Left lung (tissue), 4 donors: ENCODE measurements at regions not wholly inside any gene's neighbourhood (a gene's known extent, or its start where the extent isn't known, plus 50 kb on each side); places are given as distances from the start of the nearest gene placed in this dataset.

Experiments
- ATAC-seq: fragments of 200-7000 bp; cut with Tn5 transposase; one replicate; pipeline ENCODE4 v1.9.1; 2020; ENCODE audit warnings: moderate library complexity
- DNase-seq, 4 donors: peaks; one replicate each; pipeline ENCODE4 v3.0.0-alpha.2; 2013 to 2020
- H3K27ac ChIP-seq, 2 donors: fragments of 200-600 bp; sonication (generic) in 1 of 2; one replicate each; pipeline versions ENCODE4 v1.5.0 to v1.8.0; 2020 to 2021
- H3K27me3 ChIP-seq, 2 donors: fragments of 200-600 bp; sonication (generic) in 1 of 2; one replicate each; pipeline versions ENCODE4 v1.5.0 to v1.8.0; 2020 to 2021
- H3K36me3 ChIP-seq, 2 donors: fragments of 200-600 bp; sonication (generic) in 1 of 2; one replicate each; pipeline versions ENCODE4 v1.5.0 to v1.8.0; 2020 to 2021
- H3K4me1 ChIP-seq, 2 donors: fragments of 200-600 bp; one replicate each; pipeline ENCODE4 v1.8.0; 2021
- H3K4me3 ChIP-seq, 2 donors: fragments of 200-600 bp; sonication (generic) in 1 of 2; one replicate each; pipeline versions ENCODE4 v1.5.0 to v1.8.0; 2020 to 2021; ENCODE audit warnings: mild to moderate bottlenecking in 1 of 2
- H3K9me3 ChIP-seq, 2 donors: fragments of 200-600 bp; sonication (generic) in 1 of 2; one replicate each; pipeline versions ENCODE4 v1.5.0 to v1.8.0; 2020 to 2021
- intact Hi-C, 2 donors: fragments of 100-400 bp; cut with DNase I; formaldehyde crosslinking; loops; one replicate each; pipeline versions ENCODE4 v1.11.2 to v1.14.2; 2022
- TF ChIP-seq, protein P1 (sequence below), 2 donors: fragments of 200-600 bp; sonication (generic) in 1 of 2; IDR thresholded peaks; one replicate each; pipeline versions ENCODE4 v1.5.0 to v1.8.0; 2021; ENCODE audit warnings: antibody characterized with exemption in 2 of 2
- donor health status: DM: no; HTN: yes; CAD: no.
- donor health status: DM: no; HTN: no; CAD: no.

DNA sequence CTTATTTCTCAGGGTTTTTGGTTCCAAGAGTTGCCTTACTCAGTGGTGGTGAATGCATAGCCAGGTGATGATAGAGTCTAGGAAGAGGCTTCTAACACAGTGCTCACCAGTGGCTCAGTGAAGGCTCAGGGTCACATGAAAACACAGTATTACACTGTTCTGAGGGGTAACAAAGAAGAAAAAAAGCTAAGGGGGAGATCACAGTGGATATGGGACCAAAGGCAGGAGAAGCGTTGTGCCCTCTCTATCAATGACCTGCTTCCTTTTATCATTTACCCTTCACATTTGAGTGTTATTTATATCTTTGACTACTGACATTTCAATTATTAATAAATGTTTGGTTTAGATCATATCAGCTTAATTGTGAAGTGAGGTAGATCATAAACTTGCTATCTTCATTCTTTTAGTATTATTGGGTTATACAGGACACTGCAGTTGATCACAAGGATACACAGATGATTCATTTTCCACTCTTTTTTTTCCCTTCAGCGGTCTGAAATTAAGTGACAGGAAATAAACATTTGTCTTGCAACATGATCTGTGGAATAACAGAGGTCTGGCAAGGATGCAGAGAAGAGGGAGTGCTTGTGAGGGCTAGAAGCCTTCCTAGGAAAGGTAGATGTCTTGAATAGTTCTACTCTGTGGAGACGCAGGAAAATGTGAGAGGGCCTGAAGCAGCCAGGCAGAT lies 171.7 kb downstream of the C3orf38 start:
- Histone ChIP-seq H3K4me1 (no peaks in the 10 kb centered on the region), H3K36me3 (no peaks in the 10 kb centered on the region), H3K9me3 (peaks cover 0 to 1% of the 10 kb centered on the region in 2 donors), H3K27me3 (no peaks in the 10 kb centered on the region), H3K27ac (no peak overlapping the region), H3K4me3 (no peak overlapping the region)
- TF ChIP-seq, protein P1, sequence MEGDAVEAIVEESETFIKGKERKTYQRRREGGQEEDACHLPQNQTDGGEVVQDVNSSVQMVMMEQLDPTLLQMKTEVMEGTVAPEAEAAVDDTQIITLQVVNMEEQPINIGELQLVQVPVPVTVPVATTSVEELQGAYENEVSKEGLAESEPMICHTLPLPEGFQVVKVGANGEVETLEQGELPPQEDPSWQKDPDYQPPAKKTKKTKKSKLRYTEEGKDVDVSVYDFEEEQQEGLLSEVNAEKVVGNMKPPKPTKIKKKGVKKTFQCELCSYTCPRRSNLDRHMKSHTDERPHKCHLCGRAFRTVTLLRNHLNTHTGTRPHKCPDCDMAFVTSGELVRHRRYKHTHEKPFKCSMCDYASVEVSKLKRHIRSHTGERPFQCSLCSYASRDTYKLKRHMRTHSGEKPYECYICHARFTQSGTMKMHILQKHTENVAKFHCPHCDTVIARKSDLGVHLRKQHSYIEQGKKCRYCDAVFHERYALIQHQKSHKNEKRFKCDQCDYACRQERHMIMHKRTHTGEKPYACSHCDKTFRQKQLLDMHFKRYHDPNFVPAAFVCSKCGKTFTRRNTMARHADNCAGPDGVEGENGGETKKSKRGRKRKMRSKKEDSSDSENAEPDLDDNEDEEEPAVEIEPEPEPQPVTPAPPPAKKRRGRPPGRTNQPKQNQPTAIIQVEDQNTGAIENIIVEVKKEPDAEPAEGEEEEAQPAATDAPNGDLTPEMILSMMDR (IDR thresholded peaks at IDR 0.05), result no peak
- ATAC-seq, result no peak
- intact Hi-C loops, result no loop called here
- DNase-seq, result no peak

DNA sequence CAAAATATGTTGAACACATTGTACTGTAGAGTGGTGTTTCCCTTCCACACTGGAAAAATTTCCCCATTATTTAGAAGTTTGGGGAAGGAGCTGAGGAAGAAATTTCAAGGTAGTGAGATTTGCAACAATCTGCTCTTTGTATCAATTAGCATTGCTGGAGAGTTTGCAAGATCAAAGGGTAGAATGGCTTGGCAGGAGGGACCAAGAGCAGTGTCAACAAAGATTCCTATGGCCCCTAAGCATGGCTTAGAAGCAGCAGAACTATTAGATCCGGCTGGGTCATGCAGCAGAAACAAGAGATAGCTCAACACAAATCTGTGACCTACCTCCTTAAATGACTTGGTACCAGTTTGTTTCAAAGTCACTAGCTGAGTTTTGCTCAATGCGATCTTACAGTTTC lies 175.0 kb downstream of the C3orf38 start:
- Histone ChIP-seq H3K4me1 (no peaks in the 10 kb centered on the region), H3K27ac (no peak overlapping the region), H3K4me3 (no peak overlapping the region), H3K36me3 (no peaks in the 10 kb centered on the region), H3K27me3 (no peaks in the 10 kb centered on the region), H3K9me3 (no peaks in the 10 kb centered on the region)
- intact Hi-C loops, result no loop called here
- DNase-seq (no peak), ATAC-seq (no peak)
- TF ChIP-seq, protein P1 (IDR thresholded peaks at IDR 0.05), result no peak

DNA sequence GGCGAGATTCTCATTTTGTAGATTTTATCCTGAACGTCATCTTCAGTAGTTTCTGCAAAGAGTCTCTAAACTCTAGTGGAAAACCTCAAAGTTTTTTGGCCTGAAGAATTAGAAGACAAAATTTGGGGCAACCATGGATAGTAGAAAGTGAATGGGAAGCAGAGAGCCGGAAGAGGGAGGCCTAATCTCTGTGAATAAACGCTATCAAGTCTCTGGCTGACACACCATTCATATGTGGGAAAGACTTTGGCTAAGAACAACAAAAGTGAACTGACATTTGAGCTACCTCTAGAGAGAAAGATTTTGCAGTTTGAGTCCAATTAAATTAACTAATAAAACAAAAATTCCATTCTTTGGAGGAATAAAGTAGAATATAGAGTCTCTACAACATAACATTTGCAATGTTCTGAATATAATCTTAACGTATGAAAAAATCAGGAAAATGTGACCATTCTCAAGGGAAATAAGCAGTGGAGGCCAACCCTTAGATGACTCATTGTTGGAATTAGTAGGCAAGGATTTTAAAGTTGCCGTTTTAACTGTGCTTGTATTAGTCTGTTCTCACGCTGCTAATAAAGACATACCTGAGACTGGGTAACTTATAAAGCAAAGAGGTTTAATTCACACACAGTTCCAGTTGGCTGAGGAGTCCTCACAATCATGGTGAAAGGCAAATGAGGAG lies 184.6 kb downstream of the C3orf38 start:
- Histone ChIP-seq H3K4me3 (no peak overlapping the region), H3K9me3 (peaks cover 0 to 17% of the 10 kb centered on the region in 2 donors), H3K4me1 (no peaks in the 10 kb centered on the region), H3K27me3 (no peaks in the 10 kb centered on the region), H3K36me3 (no peaks in the 10 kb centered on the region), H3K27ac (no peak overlapping the region)
- TF ChIP-seq, protein P1 (IDR thresholded peaks at IDR 0.05), result no peak
- DNase-seq (no peak), ATAC-seq (no peak)
- intact Hi-C loops, result no loop called here

DNA sequence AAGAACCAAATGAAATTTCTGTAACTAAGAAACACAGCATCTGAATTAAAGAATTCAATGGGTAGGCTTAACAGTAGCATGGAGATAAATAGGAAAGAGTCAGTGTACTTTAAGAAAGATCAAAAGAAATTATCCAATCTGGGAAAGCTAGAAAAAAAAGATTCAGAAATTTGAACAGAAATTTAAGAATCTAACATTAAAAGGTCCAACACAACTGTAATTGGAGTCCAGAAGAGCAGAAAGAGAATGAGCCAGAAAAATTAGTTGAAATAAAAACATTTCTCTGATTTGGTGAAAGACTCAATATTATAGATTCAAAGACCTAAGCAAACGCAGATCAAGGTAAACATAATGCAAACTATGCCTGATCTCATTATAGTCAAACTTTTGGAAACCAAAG lies 187.1 kb downstream of the C3orf38 start:
- no peak for ATAC-seq
- intact Hi-C loops, result no loop called here

DNA sequence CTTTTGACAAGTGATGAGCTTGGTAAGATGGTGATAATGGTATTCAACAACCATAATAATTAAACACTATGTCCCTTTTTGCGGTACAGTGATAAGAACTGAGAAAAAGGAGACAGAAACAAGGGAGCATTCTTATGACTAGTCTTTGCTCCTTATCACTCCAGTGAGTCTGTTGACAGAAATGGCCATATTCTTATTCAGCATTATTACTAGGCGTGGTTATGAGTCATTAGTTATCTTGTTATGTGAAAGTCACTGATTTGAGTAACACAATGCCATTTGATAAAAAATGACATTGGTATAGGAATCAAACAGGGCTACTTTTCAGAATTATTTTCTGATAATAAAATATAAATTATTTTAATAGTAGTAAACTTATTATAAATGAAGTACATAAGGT lies 193.5 kb downstream of the C3orf38 start:
- Histone ChIP-seq H3K9me3 (peaks cover 0 to 5% of the 10 kb centered on the region in 2 donors), H3K27me3 (no peaks in the 10 kb centered on the region), H3K4me1 (no peaks in the 10 kb centered on the region), H3K27ac (no peak overlapping the region), H3K36me3 (no peaks in the 10 kb centered on the region), H3K4me3 (no peak overlapping the region)
- ATAC-seq, result no peak
- intact Hi-C loops, result no loop called here
- no peak for DNase-seq
- TF ChIP-seq, protein P1 (IDR thresholded peaks at IDR 0.05), result no peak

More for the DNA sequence above, 187.1 kb downstream of the C3orf38 start:
- DNase-seq, result no peak
- Histone ChIP-seq H3K4me3 (no peak overlapping the region), H3K9me3 (peaks cover 0 to 17% of the 10 kb centered on the region in 2 donors), H3K27ac (no peak overlapping the region), H3K4me1 (no peaks in the 10 kb centered on the region), H3K36me3 (no peaks in the 10 kb centered on the region), H3K27me3 (no peaks in the 10 kb centered on the region)
- TF ChIP-seq, protein P1 (IDR thresholded peaks at IDR 0.05), result no peak
